C4-2B (cell line): ENCODE measurements at regions not wholly inside any gene's neighbourhood (a gene's known extent, or its start where the extent isn't known, plus 50 kb on each side); places are given as distances from the start of the nearest gene placed in this dataset.

Experiments used
- CTCF ChIP-seq: fragments of 450-650 bp; conservative IDR thresholded peaks from 2 replicates; pipeline ENCODE4 v1.5.1; 2017; ENCODE audit warnings: mild to moderate bottlenecking
- ZFX ChIP-seq: fragments of 450-650 bp; IDR thresholded peaks from 2 replicates; pipeline ENCODE4 v1.6.1; 2017

GRCh38 chr18:7479756-7480155, 87.4 kb upstream of the PTPRM start:
- TF ChIP-seq CTCF (no peak), ZFX (no peak)
